Globus pallidus (tissue), 1 donor: ENCODE measurements at regions not wholly inside any gene's neighbourhood (a gene's known extent, or its start where the extent isn't known, plus 50 kb on each side); places are given as distances from the start of the nearest gene placed in this dataset.
A peak's percentile ranks its signal among the peaks of the same experiment; 100 is the strongest.

ENCODE experiments used
- DNase-seq: peaks from one replicate; pipeline ENCODE4 v3.0.0-alpha.2; 2015; ENCODE audit warnings: low spot score

DNA sequence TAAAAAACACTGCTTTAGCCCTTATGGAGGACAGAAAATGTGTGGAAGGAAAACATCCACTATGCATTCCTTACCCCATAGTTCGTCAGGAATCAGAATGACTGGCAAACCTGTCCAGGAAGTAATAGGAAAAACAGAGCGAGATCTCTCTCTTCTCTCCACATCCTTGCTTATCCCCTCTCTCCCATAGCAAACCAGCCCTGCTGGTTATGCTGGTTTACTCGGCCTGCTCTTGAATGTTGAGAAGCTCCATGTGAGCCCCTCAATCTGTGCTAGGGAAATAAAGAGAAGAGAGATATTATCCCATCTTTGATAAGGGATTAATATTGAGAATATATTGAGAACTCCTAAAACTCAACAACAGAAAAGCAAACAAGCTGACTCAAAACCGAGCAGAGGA, 402.8 kb upstream of the RBFOX1 start:
- DNase-seq, result no peak

DNA sequence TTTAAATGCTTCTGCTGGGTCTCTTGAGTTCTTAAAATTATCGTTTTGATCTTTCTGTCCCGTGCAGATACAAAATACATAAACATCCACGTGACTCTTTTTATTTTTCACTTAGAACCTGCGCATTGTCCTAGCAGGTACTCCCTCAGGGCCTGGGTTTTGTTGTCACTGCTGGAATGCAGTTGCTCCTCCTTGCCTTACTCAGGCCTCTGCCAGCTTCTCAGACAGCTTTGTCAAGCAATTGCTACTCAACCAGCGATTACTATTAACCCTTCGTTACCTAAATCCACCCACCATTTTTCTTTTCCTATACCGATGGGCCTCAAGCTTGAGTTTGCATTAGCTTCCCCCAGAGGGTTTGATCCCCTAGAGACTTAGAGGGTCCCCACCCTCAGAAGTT, 405.9 kb upstream of the RBFOX1 start:
- no peak for DNase-seq

DNA sequence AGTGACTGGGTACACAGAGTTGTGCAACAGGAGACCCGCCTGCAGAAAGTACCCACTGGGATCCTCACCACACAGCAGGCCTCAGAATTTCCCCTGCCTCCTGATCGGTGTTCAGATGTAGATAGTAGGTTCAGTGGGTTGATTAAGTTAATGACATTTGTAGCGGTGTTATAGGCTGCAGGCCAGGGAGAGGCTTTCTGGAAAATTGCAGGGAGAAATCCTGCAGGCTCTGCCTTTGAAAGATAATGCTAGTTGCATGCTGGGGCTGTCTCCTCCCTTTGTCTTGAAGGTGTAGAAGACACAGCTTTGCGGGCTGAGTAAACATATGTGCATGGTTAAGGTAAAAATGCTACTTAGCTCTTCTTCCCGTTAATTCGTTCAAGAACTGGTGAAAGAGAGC, 406.3 kb upstream of the RBFOX1 start:
- no peak for DNase-seq

DNA sequence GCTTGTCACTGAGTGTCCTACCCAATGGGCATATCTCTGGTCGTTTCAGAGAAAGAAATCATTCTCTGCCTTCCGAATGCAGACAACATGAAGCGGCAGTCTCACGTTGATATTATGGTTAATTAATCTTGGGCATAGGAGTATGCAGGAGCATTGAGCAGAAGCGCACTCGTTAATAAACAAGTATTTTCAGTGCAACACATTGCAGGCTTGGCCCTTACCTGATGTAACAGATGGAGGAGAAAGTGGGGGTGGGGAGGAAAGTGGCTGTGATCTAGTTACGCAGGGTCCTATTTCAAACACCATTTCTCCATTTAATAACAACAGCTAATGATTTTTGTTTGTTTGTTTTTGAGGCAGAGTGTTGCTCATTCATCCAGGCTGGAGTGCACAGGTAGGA, 414.0 kb upstream of the RBFOX1 start:
- no peak for DNase-seq

DNA sequence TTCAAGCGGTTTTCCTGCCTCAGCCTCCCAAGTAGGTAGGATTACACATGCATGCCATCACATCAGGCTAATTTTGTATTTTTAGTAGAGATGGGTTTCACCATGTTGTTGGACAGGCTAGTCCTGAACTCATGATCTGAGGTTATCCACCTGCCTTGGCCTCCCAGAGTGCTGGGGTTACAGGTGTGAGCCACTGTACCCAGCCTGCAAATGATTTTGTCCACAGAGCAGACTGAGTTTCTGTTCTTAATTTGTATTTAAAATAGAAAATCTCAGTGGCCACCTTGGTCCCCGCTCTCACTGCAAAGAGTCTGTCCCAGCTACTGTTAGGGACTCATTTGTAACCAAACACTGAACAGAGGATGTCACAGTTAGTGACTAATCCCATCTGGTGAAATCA, 415.7 kb upstream of the RBFOX1 start:
- no peak for DNase-seq

DNA sequence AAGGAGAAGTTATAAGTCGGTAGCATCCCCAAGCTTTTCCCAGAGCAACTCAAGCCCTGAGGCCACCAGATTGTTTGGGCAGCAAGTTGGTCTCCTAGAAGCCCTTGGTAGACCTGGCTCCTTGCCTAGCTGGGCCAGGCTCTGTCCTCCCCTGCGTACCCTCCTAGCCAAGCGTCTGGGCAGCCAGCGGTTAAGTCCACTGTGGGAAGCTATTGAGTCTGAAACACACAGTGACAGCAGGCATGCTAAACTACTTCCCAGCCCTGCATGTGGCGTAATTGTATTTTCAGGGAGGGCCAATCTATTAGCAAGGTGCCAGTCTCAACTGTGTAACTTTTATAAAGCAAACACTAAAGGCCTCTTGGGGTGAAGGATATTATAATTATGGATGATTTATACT, 419.1 kb upstream of the RBFOX1 start:
- DNase-seq, result peak; percentile 10

DNA sequence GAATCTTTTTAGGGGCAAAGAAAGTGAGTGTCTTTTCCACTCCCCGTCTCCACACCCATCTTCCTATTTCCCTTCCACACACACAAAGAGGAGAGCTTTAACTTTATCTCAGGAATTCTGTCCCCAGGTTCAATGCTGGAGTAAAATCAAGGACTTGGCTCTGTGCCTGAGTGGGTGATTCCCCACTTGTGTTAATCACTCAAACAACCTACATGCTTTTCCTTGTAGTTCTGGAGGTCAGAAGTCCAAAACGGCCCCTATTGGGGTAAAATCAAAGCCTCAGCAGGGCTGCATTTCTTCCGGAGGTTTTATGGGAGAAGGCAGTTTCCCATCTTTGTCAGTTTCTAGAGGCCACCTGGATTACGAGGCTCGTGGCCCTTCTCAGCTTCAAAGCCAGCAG, 422.3 kb upstream of the RBFOX1 start:
- no peak for DNase-seq

DNA sequence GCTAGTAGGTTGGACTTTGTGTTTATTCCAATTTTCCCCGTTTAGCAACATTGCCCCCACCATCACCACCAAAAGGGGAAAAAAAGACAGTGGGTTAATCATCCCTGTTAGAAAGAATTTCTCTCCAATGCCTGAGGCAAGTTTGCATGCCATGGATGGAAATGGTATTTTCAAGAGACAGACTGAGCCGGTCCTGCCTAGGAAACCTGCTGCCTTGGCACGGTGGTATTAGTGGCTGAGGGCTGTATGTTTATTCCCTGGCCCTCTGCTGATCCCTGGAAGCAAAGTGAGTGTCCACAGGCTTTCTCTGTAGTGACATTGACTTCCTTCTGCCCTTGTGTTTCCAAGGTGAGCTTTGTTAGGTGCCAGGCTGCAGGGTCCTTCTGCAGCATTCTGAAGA, 427.0 kb upstream of the RBFOX1 start:
- DNase-seq, result no peak

DNA sequence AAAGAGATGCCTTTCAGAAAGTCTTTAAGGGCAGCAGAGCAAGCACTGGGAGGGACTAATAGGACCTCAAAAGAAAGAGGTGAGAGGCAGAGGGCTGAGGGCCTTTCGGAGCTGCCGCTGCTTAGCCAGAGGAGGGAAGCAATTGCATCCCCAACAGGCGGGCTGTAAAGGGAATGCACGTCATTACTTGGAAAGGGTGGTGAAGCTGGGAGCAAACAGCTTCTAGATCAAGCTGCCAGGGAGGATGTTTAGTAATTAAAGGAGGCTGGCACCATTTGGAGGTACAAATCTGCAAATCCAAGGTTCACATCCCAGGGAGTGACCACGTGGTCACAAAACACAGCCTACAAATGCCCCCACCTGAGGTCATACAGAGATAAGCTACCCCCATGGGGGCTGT, 429.0 kb upstream of the RBFOX1 start:
- no peak for DNase-seq

DNA sequence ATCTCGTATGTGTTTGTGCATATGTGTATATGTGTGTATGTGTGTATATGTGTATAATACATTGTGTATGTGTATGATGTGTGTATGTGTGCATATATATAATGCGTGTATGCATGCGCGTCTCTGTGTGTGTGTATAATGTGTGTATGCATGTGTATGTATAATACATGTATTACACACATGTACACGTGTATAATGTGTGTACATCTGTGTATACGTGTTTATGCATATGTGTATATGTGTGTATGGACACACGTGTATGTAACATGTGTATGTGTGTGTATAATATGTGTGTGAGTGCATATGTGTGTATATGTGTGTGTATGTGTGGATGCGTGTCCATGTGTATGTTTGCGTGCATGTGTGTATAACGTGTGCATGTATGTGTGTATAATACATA, 433.7 kb upstream of the RBFOX1 start:
- DNase-seq, result no peak

DNA sequence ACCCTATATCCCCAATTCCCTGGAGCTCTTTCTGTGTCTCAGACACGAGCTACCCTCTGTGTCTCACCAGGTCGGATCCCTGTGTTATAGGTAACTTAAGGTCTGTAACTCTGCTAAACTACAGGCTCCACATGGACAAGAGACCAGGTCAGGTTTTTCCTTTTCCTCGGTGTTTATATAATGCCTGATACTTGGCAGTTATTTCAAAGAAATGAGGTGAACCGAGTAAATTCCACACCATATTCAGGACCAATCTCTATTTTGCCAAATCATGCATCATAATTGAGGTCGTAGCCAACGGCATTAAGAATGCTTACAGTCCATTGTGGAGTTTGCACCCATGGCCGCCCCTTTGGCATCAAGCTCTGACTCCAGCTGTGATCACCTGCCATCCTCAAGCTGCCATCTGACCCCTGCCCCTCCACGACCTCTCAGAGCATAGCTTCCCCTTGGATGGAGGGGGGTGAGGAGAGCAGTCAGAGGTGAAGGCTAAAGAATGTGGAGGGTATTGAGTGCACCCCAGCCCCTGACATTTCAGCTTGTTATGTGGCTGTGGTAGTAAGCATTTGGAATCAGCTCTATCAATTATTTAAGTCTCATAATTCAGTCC, 434.7 kb upstream of the RBFOX1 start:
- no peak for DNase-seq

DNA sequence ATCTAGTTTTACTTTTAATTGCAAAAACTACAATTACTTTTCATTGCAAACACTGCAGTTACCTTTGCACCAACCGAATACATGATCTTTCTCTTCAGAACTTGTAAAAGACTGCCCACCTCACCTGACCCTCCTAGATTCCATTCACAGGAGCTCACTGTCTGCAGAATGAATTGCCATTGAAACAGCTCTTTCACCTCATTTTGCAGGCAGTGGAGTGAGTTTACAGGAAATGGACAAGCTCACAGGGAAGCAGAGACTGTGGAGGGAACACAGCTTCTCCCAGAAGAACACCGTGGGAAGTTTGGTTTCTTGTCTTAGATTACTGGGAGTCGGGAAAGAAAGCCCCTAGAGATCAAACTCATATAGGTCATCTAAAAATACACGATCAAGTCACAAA, 439.7 kb upstream of the RBFOX1 start:
- DNase-seq, result no peak

DNA sequence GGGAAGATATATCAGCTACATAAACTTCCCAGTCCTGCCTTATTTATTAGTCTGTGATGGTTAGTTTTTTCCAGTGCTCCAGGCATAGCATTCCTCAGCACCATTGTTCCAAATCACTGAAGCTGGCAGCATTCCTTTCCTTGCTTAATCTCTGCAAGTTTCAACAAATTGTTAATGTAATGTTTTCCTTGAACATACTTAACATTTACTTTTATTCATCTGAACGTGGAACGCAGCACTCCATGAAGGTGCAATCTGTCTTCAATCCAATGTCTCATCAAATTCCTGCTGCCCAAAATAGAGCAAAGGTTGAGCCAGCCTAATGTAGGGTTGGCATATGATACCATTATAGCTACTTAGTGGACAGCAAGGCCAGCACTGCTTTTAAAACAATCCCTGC, 441.1 kb upstream of the RBFOX1 start:
- DNase-seq, result no peak

DNA sequence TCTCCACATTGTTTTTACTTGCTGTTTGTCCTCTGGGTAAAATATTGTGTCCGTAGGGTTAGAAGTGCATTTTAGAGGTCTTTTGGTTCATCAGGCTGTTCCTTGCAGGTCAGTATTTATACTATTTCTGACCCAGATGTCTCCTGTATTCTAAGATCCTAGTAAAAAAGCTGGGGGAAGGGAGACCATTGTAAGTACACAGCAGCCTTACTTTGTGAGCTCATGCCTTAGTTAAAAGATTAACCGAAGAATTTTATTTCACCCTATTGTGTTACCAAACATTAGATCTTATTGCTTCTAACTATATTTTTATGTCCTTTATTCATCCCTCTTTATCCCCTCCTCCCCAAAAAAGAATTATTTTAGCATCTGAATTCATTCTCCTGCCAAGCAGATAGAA, 444.1 kb upstream of the RBFOX1 start:
- no peak for DNase-seq

DNA sequence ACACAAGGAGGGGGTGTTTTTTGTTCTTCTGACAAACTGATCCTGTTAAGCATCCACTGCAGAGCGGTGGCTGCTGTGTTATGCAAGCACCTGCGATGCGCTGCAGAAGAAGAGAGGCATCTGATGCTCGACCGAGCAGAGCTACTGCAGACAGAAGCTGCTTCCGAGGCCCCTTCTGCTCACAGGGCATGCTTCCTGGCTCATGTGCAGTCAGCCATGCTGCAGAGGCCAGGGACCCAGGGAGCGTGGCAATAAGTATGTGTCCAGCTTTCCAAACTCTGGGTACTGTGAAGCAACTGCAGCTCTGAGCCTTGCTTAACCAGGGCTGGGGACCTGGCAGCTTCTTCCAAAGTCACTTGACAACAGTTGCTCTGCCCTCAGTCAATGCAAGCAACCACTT, 448.6 kb upstream of the RBFOX1 start:
- DNase-seq, result no peak

DNA sequence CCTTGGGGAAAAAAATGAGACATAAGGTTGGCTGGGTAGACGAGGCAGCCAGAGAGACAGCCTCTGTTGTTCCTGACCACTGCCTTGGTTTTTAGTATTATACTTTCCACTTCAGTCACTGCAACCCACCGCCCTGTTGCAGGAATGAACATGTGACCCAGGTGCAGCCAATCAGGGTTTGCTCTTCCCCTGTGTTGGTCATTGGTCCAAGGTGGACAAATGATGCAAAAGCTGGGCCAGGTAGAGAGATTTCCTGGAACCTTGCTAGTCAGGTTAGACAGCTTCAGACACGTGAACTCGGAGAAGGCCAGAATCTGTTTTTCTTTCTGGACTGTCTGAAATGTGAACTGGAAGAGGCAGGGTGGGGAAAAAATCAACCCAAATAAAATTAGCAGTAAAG, 452.4 kb upstream of the RBFOX1 start:
- DNase-seq, result no peak

DNA sequence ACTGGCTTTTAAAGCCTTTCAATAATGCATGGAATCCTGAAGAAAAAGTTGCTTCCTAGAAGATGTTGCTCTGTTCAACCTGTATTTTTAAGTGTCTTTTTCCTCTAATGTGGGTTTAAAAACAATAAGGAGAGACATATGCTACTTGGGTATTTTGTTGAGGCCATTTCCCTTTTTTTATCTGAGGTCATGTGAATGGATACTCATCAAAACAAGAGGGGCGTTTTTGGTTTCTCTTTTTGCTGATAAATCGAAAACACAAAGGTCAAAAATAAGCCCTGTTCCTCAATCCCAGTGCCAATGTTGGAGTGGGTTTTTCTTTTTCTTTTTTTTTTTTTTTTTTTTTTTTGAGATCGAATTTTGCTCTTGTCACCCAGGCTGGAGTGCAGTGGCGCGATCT, 468.0 kb upstream of the RBFOX1 start:
- DNase-seq, result no peak

DNA sequence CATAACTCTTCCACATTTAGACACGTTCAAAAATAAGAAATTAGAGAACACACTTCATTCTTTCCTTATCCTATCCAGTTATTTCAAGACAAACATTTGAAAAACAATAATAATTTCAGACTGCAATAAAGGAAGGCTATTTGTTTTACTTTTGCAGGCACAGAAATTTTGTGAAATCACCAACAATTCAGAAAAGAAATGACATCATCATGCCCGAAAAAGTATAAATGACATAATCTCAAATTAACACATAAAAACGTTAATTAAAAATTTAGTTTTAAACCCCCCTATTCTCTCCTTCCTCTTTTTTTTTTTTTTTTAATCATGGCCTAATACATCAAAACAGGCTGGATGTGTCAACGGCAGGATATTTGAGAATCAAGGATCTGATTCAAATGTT, 468.4 kb upstream of the RBFOX1 start:
- DNase-seq, result no peak

DNA sequence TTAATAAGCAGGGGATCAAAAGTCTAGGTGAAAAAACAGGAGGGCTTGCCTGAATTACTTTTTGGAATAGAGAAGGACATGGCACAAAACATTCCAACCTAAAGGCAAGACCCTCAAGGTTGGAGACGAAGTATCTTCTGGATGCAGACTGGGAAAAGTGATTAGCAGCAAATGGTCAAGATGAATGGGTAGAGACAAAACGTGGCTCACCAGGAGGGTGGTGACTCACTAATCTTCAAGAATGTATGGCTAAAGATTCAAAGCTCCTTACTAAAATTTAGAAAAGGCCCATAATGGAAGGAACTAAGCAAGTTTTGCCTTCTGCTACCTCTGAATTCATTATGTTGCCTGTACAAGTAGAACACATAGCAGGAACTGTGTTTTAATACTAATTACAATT, 469.5 kb upstream of the RBFOX1 start:
- DNase-seq, result no peak

DNA sequence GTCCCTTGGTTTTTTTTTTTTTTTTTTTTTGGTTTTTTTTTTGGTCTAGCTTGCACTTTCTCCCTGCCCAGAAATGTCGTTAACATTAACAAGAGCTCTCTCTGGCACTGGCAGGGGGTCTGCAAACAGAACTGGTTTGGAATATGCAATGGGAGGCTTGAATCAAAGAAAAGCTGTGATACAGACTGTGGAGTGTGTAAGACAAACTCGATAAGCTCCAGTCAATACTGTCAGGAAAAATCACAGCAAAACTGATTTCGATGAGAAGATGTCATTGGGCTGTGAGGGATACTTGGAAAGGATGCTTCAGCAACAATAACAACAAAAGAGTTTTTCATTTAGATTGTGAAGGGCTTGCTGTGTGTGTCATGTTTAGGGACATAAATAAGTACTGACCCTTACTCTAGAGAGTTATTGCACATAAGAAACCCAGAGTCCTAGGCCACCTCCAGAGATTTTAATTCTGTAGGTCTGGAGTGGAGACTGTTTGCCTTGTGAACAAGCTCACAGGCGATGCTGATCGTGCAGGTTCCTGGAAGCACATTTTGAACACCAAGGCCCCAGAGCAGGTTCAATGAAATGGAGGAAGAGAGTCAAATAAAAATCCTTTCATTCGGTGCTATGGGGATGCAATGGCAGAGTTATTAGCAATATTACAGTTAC, 470.7 kb upstream of the RBFOX1 start:
- DNase-seq, result no peak

DNA sequence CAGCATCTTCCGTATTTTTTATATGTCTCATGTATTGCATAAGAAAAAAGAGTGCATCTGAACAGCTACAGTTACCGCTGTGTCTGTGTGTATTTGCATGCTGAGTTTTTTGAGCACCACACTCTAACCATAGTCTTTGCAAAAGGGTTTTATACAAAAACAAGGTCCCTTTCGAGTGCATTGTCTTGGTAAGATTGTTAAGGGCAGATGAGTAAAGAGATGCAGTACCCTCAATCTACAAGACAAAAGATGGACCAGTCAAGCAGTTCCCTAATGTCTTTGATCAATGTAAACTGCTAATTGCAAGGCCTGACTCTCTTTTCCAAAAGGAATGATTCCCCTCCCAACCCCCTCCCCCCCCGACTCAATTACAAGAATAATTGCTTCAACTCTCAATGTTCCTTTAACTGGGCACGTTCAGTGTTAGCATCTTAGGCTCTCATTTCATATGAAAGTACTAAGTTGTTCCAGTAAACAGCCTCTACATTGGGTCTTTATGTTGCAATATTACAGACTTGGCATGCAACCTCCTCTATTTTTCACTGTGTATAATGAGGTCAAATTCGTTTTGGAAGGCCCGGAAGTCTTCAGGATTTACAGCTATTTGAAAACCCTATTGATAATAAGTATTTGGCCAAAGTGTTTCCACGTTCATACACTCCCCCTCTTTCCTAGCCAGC, 471.4 kb upstream of the RBFOX1 start:
- DNase-seq, result no peak

DNA sequence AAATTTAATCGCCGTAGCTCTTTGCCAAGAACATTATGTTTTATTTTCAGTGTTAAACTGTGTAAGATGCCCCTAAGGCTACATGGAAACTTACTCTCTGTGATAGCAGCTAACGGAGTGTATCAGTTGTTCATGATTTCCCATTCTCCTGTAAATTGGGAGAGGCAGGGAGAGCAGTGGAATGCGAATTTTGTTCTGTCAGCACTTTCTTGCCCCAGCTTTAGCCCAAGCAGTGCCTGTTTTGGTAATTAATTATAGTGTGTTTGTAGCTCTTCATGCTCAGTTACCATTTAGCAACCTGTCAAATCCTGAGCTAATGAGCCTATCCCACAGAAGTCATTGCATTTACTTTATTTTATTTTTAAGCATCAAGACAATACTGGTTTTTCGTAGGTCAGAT, 475.1 kb upstream of the RBFOX1 start:
- no peak for DNase-seq

DNA sequence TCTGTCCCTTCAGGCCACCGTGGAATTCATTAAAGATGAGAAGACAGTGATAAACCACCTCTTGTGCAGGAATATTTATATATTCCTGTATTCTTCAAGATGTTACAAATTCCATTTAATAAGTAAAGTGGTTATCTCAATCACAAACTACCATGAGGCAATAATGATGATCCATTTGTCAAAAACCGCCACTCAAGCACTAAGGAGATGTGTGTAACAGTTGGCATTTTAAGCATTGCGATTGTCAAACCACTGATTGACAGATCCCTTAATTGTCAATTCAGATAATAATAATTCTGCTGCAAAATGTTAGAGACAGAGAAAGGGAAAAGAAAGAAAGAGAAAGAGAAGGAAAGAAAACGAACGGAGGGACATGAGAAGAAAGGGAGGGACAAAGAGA, 476.1 kb upstream of the RBFOX1 start:
- DNase-seq, result no peak

DNA sequence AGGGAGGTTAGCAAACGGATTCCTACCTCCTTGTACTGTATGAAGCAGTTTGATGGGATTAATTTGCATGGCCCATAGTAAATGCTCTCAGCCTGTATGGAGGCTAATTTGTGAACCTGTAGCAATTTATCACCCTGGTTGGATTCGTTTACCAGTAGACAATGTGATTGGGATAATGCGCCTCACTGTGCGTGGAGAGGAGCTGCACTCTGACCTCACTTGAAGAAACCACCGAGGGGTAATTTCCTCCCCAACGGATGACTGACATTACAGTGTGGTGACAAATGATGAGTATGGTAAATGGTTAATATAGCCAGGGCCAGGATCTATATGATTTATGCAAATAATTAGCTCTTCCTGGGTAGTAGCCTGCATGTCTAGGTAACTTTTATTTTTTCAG, 479.1 kb upstream of the RBFOX1 start:
- no peak for DNase-seq
